CD4-positive, alpha-beta T cell treated with Interferon alpha-2 for 1 hour (primary cell): ENCODE measurements at regions not wholly inside any gene's neighbourhood (a gene's known extent, or its start where the extent isn't known, plus 50 kb on each side); places are given as distances from the start of the nearest gene placed in this dataset.

Source experiments
- DNase-seq, 2 donors: peaks; one replicate each; pipeline ENCODE4 v3.0.0-alpha.2; 2020 to 2022

DNA sequence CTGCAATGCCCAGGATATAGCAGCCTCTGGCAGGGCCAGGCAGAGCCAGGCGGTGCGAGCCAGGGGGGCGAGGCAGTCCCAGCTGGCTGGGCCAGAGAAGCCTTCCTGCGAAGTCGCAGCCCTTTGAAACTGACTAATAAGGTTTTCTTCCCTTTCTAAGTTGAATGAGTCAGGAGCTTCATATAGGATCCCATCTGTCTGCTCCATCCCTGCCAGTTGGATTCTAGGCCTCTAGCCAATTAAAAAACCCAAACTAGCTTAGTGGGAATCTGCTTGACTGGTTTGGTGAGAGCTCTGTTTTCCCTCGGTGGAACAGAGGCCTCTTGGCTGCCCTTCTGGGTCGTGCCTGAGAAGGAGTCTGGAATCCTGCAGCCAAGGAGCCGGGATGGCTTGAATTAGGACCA lies 70.1 kb upstream of the RAPGEF1 start:
- DNase-seq: no peak

DNA sequence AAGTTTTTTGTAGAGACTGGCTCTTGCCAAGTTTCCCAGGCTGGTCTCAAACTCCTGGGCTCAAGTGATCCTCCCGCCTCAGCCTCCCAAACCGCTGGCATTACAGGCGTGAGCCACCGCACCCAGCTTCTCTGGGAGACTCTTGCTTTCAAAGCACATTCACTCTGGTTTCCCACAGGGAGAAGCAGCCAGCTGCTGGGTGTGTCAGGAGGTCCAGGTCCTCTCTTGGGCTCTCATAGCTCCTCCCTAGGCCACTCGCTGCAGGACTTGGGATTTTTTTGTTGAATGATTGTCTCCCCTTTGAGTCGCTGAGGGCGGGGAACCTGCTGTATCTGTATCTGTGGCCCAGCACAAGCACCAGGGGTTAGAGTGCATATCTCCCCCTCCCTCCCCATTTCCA lies 68.4 kb upstream of the RAPGEF1 start:
- no peak for DNase-seq

DNA sequence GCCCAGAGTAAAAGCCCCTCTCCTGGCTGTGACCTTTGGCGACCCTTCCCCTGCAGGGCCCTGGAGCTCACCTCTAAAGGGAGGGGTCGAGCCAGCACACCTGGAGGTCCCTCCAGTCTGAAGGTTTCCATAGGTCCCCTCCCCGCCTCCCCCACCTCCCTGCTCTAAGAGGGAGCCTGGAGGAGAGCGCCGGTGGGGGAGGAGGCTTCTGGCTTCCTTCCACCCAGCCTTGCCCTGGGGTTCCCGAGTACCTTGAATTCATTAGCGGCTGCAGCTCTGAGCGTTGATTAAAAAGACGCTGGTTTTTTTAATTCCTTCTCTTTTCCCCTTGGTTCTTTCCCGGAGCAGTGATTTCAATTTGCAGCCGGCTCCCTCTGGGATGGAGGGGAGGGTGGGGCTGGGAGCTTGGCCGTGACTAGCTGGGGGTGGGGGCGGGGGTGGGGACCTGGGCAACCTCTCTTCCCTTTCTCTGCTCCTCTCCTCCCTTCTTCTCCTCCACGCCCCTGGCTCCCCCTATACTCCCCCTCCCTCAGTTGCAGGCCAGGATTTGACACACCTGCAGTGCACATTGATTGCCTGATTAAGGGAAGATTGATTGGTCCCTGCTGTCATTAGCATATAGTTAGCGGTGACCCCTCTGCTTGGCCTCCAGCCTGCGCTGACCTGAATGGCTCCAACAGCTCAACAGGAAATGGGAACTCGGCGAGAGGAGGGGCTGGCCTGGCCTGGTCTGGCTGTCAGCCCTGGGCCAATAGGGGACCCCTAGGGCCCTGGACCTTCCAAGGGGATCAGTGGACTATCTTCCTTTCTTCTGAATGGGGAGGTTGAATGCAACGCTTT lies 67.5 kb upstream of the RAPGEF1 start:
- DNase-seq: no peak

DNA sequence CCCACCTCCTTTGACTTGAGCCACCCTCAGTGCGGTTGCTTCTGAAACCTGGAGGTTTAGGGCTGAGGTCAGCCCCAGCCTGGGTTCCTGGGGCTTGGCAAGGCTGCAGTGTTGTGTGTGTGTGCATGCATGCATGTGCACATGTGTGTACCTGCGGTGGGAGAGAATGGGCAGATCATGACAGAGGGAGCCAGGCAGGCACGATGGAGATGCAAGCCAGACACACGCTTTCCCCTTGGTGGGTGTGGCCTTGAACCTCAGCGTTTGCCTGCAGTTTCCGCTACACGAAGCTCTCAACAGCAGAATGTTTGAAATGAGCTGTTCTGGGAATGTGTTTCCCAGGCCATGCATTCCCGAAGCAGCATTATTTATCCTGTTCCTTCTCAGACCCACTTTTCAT lies 65.9 kb upstream of the RAPGEF1 start:
- no peak for DNase-seq

DNA sequence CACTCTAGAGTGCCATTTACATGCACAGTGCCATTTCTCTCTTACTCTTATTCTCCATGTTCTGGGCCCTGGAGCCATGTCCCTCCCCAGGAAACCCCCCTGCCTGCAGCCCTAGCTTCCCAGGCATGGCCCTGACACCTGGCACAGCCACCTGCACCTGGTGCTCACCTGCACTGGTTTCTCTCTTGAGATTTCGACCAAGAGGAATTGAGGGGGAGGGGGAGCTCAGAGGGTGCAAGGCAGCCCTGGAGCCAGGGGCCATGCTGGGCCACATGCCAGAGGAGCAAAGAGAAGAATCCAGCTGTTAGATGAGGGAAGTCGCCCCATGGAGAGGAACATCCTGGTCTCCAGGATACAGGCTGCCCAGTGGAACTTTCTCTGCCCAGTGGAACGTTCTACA lies 65.0 kb upstream of the RAPGEF1 start:
- DNase-seq: no peak

DNA sequence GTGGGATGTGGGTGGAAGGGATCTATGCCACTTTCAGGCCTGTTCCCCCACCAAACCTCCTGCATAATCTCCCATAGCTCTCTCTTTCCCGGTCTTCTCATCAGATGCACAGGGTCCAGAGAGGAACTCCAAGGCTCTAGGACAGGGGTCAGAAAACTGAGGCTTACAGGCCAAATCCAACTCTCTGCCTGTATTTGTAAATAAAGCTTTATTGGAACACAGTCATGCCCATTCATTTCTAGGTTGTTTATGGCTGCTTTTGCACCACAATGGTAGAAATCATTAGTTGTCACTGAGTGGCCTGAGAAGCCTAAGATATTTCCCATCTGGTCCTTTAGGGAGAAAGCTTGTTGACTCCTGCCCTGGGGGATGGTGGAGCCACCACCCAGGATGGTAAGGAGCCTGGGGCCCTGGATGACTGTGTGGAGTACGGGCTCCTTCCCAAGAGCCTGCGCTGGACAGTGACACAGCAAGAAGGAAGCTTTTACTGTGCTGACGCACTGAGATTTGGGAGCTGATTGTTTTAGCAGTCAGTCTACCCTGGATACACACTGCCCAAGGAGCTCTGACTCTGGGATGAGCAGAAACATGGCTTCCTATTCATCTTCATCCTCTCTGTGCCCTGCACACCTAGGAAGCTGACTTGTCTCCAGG lies 64.0 kb upstream of the RAPGEF1 start:
- DNase-seq: no peak

DNA sequence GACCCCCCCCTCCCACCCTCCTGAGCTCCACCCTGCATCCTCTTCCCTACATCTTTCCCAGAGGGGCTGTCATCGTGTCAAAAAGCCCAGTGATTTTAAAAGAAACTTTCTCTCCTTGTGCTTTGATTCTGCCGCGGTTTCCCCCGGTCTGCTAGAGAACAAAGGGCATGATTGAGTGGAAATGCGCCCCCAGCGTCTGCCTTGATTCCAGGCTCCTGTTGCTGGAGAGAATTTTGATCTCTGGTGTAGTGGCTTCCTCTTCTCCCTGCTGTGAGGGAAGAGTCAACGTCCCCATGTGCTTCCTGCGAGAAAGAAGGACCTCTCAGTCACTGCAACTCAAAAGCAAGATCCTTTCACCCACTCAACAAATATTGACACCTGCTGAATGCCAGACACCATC lies 61.9 kb upstream of the RAPGEF1 start:
- no peak for DNase-seq

DNA sequence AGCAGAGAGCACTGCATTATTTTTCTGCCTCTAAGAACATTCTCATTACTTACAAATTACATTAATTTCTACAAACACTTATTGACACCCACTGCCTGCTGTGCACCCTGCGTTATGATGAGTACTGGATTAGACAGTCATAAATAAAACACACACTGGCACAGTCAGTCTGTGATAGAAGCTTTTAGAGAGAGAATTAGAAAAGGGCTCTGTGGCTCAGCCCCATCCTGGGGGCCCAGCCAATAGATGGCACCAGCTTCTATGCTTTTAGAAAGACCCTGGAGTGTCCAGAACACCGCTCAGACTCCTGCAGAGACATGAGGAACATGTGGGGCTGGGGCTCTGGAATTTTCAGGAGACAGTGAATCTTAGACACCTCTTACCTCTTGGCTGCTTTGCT lies 61.0 kb upstream of the RAPGEF1 start:
- DNase-seq: no peak

DNA sequence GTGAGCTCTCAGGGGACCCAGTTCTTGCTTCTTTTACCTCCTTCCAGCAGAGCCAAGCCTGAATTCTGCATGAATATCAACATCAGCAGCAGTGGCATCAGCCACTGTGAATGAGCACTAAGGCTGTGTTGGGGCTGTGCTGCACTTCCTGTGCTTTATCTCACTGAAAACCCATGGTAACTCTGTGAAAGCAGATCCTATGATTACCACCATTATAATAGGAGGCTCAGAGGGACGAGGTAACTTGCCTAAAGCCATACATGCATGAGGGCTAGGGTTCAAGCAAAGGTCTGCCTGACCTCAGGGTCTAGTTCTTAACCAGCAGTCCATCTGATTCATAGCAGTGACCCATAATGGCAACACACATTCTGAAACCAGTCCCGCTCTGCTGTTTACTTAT lies 60.5 kb upstream of the RAPGEF1 start:
- DNase-seq: no peak

DNA sequence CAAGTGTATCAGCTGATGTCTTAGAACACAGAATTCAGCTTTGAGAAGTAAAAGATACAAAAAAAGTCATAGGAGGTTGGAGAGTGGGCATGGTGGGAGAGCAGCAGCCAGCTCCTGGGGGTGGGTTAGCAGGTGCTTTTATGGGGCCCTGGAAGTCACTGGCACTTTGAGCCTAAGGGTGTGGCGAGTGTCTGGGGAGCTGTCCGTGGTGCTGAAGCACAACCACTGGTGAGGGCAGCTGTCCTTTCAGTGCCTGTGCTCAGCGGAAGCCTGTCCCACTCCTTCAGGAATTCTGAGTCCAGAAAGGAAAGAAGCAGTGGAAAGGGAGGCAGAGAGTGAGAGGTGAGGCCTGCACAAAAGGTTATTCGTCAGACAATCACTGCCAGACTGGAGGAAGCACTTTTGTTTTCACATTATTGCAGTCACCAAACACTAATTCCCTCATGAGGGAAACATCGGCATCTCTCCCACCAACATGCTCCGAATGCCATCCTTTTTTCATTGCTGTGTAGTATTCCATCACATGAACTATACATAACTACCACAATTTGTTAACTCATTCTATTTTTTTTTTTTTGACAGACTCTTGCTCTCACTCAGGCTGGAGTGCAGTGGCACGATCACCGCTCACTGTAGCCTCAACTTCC lies 59.4 kb upstream of the RAPGEF1 start:
- DNase-seq: peak in 1 of 2 donors; percentile 44

DNA sequence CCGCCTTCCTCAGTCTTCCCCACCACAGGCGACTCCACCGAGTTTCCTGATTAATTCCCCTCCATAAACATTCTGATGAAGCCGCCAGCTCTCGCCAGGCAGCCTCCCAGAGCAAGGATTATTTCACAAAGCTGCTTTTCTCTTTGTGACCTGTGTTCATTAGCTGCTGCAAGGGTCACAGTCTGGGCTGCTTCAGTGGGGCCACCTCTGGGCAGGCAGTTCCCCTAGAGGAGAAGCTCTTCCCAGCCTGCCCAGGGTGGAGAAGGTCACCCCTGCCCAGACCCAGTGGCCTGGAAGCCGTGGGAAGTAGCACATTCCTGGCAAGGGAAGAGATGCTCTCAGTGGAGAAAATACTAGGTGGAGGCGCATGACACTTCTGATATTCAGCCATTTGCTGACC lies 58.4 kb upstream of the RAPGEF1 start:
- no peak for DNase-seq

DNA sequence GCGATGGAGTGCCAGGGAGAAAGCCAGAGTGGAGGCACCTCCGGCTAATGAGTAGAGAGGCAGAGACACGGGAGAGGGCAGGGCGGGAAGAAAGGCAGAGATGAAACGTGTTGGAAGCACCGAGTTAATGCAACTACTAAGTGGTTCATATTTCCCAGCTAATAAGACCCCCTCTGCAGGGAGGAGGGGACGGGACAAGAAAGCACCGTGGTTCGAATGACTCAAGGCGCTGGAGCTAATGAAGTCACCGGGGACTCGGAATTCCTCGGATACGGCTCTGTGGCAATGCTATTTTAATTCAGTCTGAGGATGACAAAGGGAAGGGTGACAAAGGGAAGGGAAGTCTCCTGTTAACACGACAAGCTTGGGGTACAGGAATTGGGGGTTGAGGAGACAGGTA lies 54.5 kb upstream of the RAPGEF1 start:
- DNase-seq: no peak

DNA sequence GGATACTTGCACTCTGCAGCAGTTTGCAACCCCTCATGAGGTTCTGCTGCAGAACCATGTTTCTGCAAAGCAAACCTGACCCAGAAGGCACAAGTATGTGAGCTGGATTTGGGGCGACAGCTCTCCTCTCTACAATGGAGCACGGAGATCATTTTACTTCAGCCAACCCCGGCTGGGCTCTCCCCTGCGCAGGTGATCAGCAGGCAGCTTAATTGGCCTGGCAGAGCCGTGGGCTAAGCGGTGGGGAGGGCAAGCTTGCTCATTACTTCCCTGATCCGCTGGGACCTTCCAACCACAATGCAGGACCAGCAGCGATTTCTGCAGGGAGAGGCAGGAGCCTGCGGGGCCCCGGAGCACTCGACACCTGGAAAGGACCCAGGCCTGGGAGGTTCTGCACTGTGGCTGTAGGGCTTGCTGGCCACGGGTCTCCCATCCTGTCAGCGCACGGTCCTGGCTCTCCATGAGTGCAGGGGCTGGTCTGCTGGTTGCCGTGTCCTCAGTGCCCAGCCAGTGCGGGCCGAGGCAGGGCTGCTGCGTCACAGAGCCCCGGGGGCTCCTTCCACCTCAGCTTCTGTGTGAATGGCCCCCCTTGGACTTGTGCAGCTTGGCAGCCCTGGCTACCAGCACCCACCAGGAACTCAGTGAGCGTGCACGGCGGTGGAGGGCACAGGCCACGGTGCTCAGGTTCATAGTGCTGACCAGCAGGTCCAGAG lies 51.8 kb upstream of the RAPGEF1 start:
- DNase-seq: no peak
